HuH-7.5 (cell line): ENCODE measurements at regions not wholly inside any gene's neighbourhood (a gene's known extent, or its start where the extent isn't known, plus 50 kb on each side); places are given as distances from the start of the nearest gene placed in this dataset.
"Not testable (repeated sequence)": the region's sequence is repeated elsewhere in the genome, so short reads cannot be mapped to it uniquely, and the experiment has no call there.

Source experiments
- DNase-seq: peaks from one replicate; pipeline ENCODE4 v3.0.0; 2011; ENCODE audit warnings: low spot score

DNA sequence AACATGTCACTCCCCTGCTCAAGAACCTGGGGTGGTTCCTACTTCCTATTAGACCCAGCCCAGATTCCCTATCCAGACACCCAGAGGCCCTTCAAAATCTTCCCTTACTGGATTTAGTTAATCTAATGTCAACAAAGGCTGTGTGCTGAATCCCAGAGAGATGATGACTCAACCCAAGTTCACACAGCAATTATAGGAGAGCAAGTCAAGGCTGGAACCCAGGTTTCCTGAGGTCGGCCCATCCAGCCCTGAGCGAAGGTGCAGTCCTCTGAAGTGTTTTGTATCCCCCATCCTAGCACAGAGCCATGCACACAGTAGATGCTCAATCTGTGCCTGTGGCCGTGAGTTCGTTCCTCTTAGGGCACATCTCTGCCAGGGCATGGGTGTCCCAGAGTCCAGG lies 452.1 kb downstream of the GOLGA6L6 start:
- not testable (repeated sequence) for DNase-seq

DNA sequence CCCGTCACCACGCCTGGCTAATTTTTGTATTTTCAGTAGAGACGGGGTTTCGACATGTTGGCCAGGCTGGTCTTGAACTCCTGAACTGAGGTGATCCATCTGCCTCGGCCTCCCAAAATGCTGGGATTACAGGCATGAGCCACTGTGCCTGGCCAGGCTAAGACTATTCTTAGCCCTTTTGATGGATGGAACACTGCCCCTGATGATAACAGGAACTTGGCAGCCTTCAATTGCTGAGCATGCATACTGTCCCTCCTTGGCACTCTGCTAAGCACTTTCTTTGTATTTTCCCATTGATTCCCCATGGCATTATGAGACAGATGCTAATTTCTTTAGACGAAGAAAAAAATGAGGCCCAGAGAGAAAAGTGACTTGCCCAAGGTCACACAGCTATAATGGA lies 457.6 kb downstream of the GOLGA6L6 start:
- DNase-seq: not testable (repeated sequence)

DNA sequence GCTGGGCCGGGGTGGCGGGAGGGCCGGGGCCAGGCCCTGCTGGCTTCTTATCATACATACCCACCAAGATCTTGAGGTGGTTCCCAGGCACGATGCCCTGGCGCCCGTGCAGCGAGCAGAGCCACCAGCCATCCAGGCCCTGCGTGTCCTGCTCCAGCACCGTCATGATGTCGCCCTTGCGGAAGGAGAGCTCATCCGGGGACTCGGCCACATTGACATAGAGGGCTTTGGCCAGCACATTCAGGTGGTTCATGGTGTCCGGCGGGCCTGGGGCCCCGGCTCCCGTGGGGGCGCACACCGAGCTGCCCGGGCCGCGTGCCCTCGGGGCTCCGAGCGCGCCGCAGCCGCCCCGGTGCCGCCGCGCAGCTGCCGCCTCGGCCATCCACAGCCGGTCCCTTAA lies 467.5 kb downstream of the GOLGA6L6 start:
- DNase-seq: not testable (repeated sequence)

DNA sequence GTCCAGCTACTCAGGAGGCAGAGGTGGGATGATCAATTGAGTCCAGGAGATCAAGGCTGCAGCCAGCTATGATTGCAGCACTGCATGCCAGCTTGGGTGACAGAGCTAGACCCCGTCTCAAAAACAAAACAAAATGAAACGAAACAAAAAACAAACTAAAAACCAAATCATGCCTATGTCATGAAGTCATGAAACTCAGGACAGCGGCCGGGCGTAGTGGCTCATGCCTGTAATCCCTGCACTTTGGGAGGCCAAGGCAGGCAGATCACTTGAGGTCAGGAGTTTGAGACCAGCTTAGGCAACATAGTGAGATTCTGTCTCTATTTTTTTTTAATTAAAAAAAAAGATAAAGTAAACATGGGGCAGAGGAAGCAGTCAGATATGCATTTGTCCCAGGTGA lies 472.6 kb downstream of the GOLGA6L6 start:
- DNase-seq: not testable (repeated sequence)

DNA sequence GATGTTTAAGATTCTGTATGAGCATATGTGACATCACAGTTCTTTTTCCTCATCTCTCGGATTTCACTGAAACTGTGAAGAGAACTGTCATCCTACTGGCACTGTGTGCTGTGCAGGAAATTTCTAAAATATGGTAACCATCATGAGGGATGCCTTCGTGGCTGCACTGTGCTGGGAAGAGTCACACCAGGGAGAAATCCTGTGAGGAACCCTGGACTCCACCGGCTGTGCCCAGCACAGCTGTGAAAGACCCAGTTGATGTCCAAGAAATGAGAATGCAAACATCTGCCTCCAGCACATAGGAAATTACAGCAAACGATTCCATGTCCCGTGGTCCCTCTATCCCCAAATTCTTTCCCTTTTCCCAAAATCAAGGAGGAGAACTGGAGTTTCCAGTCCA lies 475.4 kb downstream of the GOLGA6L6 start:
- DNase-seq: not testable (repeated sequence)

DNA sequence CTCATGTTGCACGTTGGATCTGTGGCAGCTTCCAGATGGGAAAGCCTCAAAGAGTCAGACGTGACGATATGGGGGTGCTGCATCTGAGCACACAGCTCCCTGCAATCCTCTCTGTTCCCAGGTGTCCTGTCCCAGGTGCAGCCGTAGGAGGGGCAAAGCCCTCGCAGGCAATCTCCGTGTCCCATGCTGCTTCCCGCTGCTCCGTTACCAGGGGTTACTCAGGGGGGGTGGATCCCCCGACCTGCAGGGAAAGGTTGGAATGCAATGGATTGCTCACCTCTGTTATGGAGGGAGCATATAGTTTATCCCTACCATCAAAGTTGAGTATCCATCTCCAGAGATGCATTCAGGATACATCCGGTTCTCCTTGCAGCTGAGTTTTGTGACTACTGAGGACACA lies 476.1 kb downstream of the GOLGA6L6 start:
- DNase-seq: not testable (repeated sequence)

DNA sequence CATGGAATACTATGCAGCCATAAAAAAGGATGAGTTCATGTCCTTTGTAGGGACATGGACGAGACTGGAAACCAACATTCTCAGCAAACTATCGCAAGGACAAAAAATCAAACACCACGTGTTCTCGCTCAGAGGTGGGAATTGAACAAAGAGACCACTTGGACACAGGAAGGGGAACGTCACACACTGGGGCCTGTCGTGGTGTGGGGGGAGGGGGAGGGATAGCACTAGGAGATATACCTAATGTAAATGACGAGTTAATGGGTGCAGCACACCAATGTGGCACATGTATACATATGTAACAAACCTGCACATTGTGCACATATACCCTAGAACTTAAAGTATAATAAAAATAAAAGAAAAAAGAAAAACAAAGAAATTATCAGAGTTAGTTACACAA lies 478.4 kb downstream of the GOLGA6L6 start:
- DNase-seq: not testable (repeated sequence)

DNA sequence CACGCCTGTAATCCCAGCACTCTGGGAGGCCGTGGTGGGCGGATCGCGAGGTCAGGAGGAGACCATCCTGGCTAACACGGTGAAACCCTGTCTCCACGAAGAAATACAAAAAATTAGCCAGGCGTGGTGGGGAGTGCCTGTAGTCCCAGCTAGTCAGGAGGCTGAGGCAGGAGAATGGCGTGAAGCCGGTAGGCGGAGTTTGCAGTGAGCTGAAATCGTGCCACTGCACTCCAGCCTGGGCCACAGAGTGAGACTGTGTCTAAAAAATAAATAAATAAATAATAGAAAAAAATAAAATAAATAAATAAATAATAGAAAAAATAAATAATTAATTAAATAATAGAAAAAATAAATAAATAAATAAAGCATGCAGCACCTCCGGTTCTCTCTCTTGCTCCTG lies 480.8 kb downstream of the GOLGA6L6 start:
- DNase-seq: not testable (repeated sequence)

DNA sequence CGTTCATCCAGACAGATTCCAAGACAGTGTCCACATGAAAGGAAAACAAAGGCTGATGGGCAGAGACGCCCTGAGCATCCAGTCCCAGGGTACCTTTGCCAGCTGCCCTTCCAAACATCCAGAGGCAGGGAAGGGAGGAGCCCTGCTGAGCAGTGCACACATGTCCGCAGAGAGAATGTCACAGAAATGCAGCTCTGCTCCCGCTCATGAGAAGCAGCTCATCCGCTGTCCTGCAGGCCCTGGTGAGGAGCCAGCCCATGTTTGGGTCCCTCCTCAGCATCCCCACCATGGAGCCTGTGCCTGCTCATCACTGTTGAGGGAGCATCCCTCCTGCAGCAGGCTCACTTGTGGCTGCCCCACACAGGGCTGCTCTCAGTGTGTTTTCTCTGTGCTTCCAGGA lies 484.7 kb downstream of the GOLGA6L6 start:
- not testable (repeated sequence) for DNase-seq

DNA sequence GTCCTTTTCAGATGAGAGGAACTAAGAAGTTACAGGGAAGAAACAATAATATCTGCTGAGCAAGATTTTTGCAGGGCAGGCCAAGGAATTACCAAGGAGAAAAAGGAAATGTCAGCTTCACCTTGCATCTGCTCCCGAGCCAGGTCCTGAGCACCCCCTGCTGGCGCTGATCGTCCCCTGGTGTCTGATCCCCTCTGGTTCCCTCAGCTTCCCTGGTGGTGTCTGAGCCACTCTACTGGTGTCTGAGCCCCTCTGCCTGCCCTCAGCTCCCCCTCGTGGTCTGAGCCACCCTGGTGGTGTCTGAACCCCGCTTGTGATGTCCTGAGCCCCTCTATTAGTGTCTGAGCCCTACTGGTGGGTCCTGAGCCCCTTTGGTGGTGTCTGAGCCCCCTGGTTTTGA lies 485.7 kb downstream of the GOLGA6L6 start:
- not testable (repeated sequence) for DNase-seq

DNA sequence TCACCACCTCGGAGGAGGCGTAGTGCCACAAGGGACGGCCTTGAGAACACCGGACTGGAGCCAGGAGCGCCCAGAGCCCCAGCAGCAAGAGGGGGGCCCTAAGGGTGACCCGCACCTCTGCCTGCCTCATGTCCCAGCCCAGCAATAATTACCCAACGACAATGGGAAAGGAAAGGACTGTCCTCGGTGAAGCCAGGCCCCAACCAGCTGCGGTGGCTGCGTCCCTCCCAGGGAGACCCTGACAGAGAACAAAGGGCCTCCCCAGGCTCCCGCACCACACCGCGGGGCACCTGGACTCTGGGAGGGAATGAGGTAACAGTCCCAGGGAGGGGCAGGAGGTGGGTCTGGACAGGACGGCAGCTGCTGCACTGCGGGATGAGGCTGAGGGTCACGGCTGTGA lies 493.4 kb downstream of the GOLGA6L6 start:
- not testable (repeated sequence) for DNase-seq

DNA sequence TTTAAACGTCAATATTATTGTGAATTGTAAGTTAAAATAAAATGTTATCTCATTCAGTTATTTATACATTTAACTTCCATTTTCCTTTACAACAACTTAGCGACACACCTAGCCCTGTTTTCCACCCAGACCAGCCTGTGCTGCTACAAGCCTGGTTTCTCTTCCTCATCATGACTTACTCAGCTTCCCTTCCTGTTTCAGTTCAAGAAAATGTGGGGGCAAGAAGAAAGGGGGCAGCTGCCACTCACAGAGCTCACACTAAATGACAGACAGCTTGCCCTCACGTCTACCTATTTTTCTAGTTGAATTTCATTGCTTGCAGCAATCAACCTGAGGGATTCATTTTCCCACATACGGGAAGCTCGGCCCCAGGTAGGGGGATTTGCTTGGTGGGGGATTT lies 496.4 kb downstream of the GOLGA6L6 start:
- not testable (repeated sequence) for DNase-seq

DNA sequence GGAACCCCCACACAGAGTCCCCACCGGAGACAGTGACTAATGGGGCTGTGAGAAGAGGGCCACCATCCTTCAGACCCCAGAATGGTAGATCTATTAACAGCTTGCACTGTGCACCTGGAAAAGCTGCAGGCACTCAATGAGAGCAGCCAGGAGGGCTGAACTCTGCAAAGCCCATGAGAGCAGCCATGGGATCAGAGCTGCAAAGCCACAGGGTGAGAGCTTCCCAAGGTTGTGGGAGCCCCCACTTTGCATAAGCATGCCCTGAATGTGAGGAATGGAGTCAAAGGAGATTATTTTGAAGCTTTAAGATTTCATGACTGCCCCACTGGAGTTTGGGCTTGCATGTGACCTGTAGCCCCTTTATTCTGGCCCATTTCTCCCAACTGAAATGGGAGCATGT lies 500.9 kb downstream of the GOLGA6L6 start:
- DNase-seq: not testable (repeated sequence)

DNA sequence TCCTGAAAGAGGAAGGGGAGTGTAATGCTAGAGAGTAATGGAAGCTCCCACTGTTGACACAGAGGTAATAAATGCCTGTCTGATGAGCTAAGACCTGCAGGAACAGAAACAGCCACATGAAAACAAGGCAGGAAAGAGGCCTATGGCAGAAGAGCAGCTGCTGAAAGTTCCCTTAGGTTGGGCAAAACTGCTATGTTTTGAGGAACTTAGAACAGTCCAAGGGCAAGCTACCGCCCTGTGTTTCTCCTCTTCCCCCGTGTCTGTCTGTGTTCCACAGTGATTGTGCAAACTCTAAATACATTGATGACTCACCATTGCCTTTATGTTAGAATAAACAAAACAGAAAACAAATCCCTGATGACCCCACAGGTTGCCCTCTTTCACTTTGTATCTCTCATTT lies 516.6 kb downstream of the GOLGA6L6 start:
- not testable (repeated sequence) for DNase-seq

DNA sequence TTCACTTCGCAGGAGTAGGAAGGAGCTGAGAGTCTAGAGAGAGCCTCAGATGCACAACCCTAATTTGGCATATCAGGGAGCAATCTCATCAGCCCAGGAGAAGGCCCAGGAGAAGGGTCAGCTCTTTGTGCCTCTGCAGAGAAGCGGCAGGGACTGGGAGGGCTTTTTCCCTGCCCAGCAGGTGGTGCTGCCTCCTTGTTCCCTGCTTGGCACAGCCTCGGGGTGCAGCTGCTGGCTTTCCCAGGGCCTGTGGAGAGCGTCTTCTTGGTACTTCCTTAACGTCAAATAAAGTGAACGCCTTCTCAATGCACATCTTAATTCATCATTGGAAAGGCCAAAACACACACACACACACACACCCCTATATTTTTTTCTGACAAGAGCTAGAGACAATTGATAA lies 519.3 kb downstream of the GOLGA6L6 start:
- not testable (repeated sequence) for DNase-seq

DNA sequence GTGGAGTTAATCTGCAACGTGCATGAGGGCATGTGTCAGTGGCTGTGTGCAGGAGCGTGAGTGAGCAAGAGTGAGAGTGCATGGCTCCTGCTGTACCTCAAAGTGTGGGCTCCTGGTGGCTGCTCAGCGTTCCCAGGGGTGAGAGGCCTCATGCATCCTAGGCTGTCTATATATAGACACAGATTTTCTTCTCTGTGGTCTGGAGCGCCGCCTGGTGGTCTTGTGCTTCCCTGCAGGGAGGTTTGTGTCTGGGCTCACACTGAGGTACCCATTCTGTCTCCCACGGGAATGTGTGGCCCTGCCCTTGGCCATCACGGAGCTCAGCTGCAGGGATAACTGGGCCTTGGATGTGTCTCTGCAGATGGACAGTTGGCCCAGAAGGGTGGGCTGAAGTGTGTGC lies 520.2 kb downstream of the GOLGA6L6 start:
- DNase-seq: not testable (repeated sequence)

DNA sequence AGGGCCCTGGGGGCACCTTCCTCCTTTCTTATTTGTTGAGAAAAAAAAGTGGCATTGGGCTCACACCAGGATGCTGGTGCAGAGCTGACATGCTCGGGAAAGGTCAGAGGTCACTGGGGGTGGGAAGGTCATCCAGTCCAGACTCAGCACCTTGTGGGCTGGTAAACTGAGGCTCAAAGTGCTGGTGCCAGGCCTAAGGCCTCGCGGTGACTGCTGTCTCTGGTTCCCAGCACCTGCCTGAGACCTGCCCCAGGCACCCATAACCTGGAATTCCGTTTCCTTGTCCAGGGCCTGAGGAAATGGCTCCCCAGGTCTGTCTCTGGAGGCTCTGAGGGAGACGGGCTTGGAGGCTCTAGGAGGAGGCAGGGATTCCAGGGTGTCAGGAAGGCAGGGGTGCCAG lies 521.0 kb downstream of the GOLGA6L6 start:
- DNase-seq: not testable (repeated sequence)

DNA sequence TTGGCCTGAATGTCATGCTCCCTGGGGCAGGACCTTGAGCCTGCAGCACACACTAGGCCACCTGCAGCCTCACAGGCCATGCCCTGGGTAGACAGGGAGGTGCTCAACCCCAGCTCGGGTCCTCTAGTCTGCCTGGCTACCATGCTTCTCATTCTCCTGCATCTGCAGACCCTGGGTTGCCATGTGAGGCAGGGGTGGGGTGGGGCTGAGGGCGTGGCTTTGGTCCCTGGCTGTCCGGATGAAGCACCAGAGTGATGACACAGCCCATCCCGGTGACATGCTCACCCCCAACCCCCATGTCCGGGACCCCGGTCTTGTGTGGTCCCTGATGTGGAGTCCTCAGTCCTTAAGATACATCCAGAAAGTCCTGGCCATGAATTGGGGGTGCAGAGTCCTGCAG lies 521.8 kb downstream of the GOLGA6L6 start:
- not testable (repeated sequence) for DNase-seq

DNA sequence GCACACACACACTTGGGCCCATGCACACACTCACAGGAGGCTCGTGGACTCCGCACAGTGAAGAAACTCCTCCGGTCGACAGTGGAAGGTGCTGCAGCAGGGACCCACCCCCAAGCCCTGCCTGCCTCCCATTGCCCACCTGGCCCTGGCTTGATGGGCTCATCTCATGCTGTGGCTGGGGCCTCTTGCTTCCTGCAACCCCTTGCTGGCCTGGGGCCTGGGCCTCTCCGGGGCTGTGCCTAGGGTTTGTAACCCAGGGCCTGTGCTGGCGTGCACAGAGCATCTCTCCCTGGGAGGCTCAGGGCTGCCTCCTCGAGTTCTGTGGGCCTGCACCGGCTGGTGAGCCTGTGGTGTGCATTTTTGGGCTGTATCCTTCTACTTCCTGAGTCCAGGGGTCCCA lies 524.0 kb downstream of the GOLGA6L6 start:
- DNase-seq: not testable (repeated sequence)

DNA sequence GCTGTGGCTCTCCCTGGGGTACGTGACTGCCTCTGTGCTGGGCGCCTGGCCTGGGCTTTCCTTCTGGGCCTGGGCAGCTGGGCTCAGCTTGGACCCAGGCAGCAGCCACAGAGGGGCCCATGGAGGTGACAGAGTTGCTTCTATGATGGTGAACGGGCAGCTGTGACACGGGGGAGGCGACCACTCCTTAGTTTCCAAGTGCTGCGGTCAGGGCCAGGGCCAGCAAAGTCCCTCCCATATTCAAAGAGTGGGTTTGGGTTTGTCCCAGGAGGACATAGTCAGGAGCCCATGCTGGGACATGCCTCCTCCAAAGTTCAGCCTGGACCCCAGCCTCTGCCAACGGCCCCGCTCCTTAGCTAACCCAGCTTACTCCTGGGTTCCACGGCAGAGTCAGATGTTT lies 524.7 kb downstream of the GOLGA6L6 start:
- DNase-seq: not testable (repeated sequence)

DNA sequence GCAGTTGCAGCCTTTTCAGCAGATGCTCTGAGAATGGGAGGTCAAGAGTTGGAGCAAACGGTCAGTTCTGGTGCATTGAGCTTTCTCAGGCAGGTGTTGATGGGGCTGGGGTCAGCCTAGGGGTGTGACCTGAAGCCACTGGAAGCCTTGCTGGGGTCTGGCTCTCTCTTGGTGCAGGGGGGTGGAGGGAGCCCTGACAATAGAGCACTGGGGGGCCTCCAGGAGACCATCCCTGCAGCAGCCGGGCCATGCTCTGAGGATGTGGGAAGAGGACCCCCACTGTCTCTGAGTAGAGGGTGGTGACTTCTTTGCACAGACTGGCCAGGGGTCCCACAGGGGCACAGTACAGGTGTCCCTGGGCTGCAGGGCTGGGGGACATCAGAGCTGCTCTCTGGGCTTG lies 528.8 kb downstream of the GOLGA6L6 start:
- not testable (repeated sequence) for DNase-seq

DNA sequence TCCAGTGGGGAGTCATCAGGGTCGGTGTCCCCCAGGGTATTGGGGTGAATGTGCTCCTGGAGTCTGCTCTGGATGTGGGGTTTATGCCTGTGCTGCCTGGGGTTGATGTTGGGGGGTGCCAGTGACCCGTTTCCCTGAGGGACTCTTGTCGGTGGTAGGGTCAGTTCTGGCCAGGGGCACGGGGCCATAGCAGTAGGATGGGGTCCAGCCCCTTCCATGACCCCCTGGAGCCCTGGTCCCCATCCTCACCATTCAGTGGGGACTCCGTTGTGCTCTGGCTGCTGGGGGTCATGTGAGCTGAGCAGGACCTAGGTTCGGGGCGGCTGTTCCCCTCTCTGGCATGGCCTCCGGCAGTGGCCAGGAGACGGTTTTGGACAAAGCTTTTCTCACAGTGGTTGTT lies 530.8 kb downstream of the GOLGA6L6 start:
- not testable (repeated sequence) for DNase-seq

DNA sequence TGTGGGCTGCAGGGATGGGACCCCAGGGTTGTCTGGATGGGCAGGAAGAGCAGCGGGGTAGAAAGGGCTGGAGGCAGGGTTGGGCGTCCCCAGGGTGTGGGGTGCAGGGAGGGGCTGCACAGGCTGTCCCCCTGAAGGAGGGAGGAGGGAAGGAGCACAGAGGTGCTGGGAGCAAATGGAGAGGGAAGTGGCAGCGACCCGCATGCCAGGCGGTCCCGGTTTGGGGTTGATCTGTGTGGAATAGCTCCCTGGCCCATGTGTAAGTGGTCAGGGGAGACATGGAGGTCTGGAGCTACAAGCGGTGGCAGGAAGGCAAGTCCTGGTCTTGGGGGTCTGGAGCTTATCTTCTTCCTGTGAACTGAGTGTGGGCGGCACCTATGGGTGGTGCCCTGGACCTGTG lies 532.0 kb downstream of the GOLGA6L6 start:
- DNase-seq: not testable (repeated sequence)

DNA sequence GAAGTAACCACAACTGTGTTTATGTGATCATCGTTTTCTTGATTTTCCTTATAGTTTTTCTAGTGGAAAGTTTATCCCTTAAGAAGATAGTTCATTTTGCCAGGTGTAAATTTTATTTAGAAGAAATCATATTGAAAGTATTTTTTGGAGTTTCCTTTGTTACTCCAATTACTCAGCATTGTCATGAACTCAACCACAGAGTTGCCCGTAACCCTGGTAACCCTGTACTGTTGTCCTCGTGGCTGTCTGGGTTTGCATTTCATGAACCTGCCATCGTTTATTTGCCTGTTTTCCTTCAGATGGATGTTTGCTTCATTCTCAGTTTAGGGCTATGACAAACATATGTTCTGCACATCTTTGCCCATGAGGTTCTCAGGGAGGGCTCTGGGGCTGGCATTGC lies 534.3 kb downstream of the GOLGA6L6 start:
- DNase-seq: not testable (repeated sequence)

DNA sequence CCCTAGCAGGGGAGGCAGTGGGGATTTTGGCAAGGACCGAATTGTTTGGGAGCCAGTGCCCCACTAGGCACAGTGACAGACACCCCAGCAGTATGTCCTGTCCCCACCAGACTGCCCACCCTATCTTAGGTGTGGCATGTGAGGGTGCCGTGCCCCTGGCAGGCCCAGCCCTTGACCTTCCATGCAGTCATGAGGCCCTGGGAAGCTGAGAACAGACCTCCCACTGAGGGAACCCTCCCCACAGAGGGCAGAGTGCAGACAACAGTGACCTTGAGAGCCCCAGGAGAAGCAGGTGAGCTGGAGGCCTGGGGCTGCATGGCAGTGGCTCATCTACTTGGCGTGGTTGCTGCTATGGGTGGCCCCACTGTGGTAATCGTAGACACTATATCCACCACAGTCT lies 538.1 kb downstream of the GOLGA6L6 start:
- not testable (repeated sequence) for DNase-seq
